ENCODE measurements at regions not wholly inside any gene's neighbourhood (a gene's known extent, or its start where the extent isn't known, plus 50 kb on each side); places are given as distances from the start of the nearest gene placed in this dataset.

DNA sequence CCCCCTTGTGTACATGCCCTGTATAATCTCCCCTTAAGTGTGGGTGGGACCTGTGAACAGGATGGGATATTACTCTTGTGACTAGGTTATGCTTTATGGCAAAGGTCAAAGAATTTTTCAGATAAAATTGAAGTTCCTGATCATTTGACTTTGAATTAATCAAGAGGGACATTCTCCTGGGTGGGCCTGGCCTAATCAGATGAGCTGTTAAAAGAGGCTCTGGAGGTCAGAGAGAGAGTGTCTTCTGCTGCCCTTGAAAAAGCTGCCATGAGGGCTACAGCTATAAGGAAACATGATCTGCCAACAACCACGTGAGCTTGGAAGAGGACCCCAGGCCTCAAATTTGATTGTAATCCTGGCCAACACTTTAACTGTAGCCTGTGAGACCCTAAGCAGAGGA, 125.6 kb upstream of the CSF3R start:
- Histone ChIP-seq H3K4me1 (ENCODE audit: control insufficient read depth, insufficient read depth, low read length) (no peaks in the 10 kb centered on the region), H2BK15ac (ENCODE audit: low read depth, low read length) (no peak overlapping the region), H4K91ac (ENCODE audit: insufficient read depth, low read depth, low read length) (no peak overlapping the region), H3K9me3 (ENCODE audit: control insufficient read depth, insufficient read depth, low read length) (no peaks in the 10 kb centered on the region), H3K18ac (ENCODE audit: low read depth, low read length) (no peak overlapping the region), H3K14ac (replicated peaks; ENCODE audit: low read depth, low read length) (no peak overlapping the region), H2AK5ac (ENCODE audit: low read depth, low read length) (no peak overlapping the region), H3K56ac (ENCODE audit: extremely low read depth, insufficient read depth, low read length) (no peak overlapping the region), H2AFZ (replicated peaks; ENCODE audit: low read length, poor library complexity) (no peak overlapping the region), H2BK5ac (ENCODE audit: low read depth, low read length, poor library complexity, severe bottlenecking) (no peak overlapping the region), H3K27ac (ENCODE audit: insufficient read depth, low read length) (no peak overlapping the region), H3K27me3 (ENCODE audit: control insufficient read depth, insufficient read depth, low read length) (no peaks in the 10 kb centered on the region), H3K9ac (ENCODE audit: low read depth, low read length) (no peak overlapping the region), H4K20me1 (ENCODE audit: insufficient read depth, low read length) (no peaks in the 10 kb centered on the region), H3K4me3 (ENCODE audit: insufficient read depth, low read depth, low read length) (no peak overlapping the region), H2AK9ac (replicated peaks; ENCODE audit: low read depth, low read length, poor library complexity) (no peak overlapping the region), H3K4ac (ENCODE audit: low read depth, low read length) (no peak overlapping the region), H3K23ac (ENCODE audit: low read depth, low read length) (no peak overlapping the region), H3K36me3 (ENCODE audit: control insufficient read depth, insufficient read depth, low read length) (no peaks in the 10 kb centered on the region), H3K79me1 (ENCODE audit: low read depth in 1 of 2, low read length in 2 of 2) (no peaks in the 10 kb centered on the region), H3K9me1 (ENCODE audit: insufficient read depth, low read length) (0 out of 2 replicates have a peak, but pooled peaks cover 2% of the 10 kb centered on the region), H2BK20ac (ENCODE audit: low read depth, low read length) (no peak overlapping the region), H4K5ac (ENCODE audit: low read depth, low read length) (no peak overlapping the region), H4K8ac (ENCODE audit: low read depth in 2 of 2, low read length in 2 of 2) (no peak overlapping the region), H3K4me2 (ENCODE audit: low read depth, low read length) (no peak overlapping the region), H2BK120ac (ENCODE audit: low read depth, low read length) (no peak overlapping the region)
- no peak for ATAC-seq (ENCODE audit: low read depth)
- intact Hi-C loops (cut with micrococcal nuclease): no loop called here
- no TSS peak for BruUV-seq (replicated peaks)
- no peak for DNase-seq
- in situ Hi-C loops (cut with MboI; ENCODE audit: low sequenced_read_pairs): no loop called here
- TF ChIP-seq MAFK (IDR thresholded peaks at IDR 0.05; ENCODE audit: low read depth, low read length) (no peak), MXI1 (IDR thresholded peaks at IDR 0.05; ENCODE audit: borderline replicate concordance, low read depth, low read length) (no peak), RAD21 (IDR thresholded peaks at IDR 0.05; ENCODE audit: low read length) (no peak), CHD1 (IDR thresholded peaks at IDR 0.05; ENCODE audit: low read depth, low read length) (no peak), BHLHE40 (IDR thresholded peaks at IDR 0.05; ENCODE audit: low read depth, low read length) (no peak), CEBPB (IDR thresholded peaks at IDR 0.05; ENCODE audit: low read depth, low read length) (no peak), NFE2L2 (IDR thresholded peaks at IDR 0.05; ENCODE audit: low read depth, low read length) (no peak), POLR2A (IDR thresholded peaks at IDR 0.05; ENCODE audit: low read depth, low read length) (no peak), RFX5 (IDR thresholded peaks at IDR 0.05; ENCODE audit: low read depth, low read length) (no peak), MAZ (IDR thresholded peaks at IDR 0.05; ENCODE audit: borderline replicate concordance, low read depth, low read length) (no peak), RCOR1 (IDR thresholded peaks at IDR 0.05; ENCODE audit: insufficient replicate concordance, low read length) (no peak), FOS (IDR thresholded peaks at IDR 0.05; ENCODE audit: low read depth, low read length) (no peak), SMC3 (IDR thresholded peaks at IDR 0.05; ENCODE audit: low read depth, low read length) (no peak)
- TF ChIP-seq, protein P1, sequence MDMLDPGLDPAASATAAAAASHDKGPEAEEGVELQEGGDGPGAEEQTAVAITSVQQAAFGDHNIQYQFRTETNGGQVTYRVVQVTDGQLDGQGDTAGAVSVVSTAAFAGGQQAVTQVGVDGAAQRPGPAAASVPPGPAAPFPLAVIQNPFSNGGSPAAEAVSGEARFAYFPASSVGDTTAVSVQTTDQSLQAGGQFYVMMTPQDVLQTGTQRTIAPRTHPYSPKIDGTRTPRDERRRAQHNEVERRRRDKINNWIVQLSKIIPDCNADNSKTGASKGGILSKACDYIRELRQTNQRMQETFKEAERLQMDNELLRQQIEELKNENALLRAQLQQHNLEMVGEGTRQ (IDR thresholded peaks at IDR 0.05; ENCODE audit: low read depth, low read length): no peak
- TF ChIP-seq, protein P2, sequence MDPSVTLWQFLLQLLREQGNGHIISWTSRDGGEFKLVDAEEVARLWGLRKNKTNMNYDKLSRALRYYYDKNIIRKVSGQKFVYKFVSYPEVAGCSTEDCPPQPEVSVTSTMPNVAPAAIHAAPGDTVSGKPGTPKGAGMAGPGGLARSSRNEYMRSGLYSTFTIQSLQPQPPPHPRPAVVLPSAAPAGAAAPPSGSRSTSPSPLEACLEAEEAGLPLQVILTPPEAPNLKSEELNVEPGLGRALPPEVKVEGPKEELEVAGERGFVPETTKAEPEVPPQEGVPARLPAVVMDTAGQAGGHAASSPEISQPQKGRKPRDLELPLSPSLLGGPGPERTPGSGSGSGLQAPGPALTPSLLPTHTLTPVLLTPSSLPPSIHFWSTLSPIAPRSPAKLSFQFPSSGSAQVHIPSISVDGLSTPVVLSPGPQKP (IDR thresholded peaks at IDR 0.05; ENCODE audit: borderline replicate concordance, low read depth, low read length): no peak
- TF ChIP-seq, protein P3, sequence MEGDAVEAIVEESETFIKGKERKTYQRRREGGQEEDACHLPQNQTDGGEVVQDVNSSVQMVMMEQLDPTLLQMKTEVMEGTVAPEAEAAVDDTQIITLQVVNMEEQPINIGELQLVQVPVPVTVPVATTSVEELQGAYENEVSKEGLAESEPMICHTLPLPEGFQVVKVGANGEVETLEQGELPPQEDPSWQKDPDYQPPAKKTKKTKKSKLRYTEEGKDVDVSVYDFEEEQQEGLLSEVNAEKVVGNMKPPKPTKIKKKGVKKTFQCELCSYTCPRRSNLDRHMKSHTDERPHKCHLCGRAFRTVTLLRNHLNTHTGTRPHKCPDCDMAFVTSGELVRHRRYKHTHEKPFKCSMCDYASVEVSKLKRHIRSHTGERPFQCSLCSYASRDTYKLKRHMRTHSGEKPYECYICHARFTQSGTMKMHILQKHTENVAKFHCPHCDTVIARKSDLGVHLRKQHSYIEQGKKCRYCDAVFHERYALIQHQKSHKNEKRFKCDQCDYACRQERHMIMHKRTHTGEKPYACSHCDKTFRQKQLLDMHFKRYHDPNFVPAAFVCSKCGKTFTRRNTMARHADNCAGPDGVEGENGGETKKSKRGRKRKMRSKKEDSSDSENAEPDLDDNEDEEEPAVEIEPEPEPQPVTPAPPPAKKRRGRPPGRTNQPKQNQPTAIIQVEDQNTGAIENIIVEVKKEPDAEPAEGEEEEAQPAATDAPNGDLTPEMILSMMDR (conservative IDR thresholded peaks at IDR 0.05; ENCODE audit: low read depth, low read length): no peak
- ChIA-PET POLR2A (ENCODE audit: unreplicated experiment) (no interaction called here), CTCF (interaction anchor here (0.6 kb wide), 1 partner anchor 592 kb away, joined by 4 read pairs; no protein-coding TSS in a partner anchor)
- dilution Hi-C loops (cut with HindIII; ENCODE audit: low sequenced_read_pairs, unreplicated experiment): no loop called here
- WGBS, 2 experiments (ENCODE audit: extremely low coverage in 2 of 2, insufficient read length in 1 of 2): no CpG with 5 or more reads among the region's 1 CpG

Measured in IMR-90 (cell line).